ENCODE measurements at regions not wholly inside any gene's neighbourhood (a gene's known extent, or its start where the extent isn't known, plus 50 kb on each side); places are given as distances from the start of the nearest gene placed in this dataset.

GRCh38 chr5:61631438-61631941, 299.4 kb downstream of the ZSWIM6 start:
- H3K27me3 Mint-ChIP-seq: peaks cover 6% of the 10 kb centered on the region
- H3K36me3 Mint-ChIP-seq: no peaks in the 10 kb centered on the region
- H3K27ac Mint-ChIP-seq: no peak overlapping the region
- H3K4me1 Mint-ChIP-seq (ENCODE audit: low read depth): peaks cover 6% of the 10 kb centered on the region
- no peak overlapping the region for H3K4me3 Mint-ChIP-seq
- no peaks in the 10 kb centered on the region for H3K9me3 Mint-ChIP-seq (ENCODE audit: low read depth)

- no peaks in the 10 kb centered on the region for H3K36me3 Mint-ChIP-seq
- peaks cover under 1% of the 10 kb centered on the region for H3K4me1 Mint-ChIP-seq (ENCODE audit: low read depth)
- no peak overlapping the region for H3K4me3 Mint-ChIP-seq
- no peaks in the 10 kb centered on the region for H3K9me3 Mint-ChIP-seq (ENCODE audit: low read depth)
- no peak overlapping the region for H3K27ac Mint-ChIP-seq
- peaks cover 6% of the 10 kb centered on the region for H3K27me3 Mint-ChIP-seq
Measured at GRCh38 chr5:61632064-61632463, 300.0 kb downstream of the ZSWIM6 start.

GRCh38 chr5:61635271-61635670, 303.2 kb downstream of the ZSWIM6 start:
- no peak overlapping the region for H3K4me3 Mint-ChIP-seq
- no peaks in the 10 kb centered on the region for H3K36me3 Mint-ChIP-seq
- no peaks in the 10 kb centered on the region for H3K27me3 Mint-ChIP-seq
- no peak overlapping the region for H3K27ac Mint-ChIP-seq
- H3K9me3 Mint-ChIP-seq (ENCODE audit: low read depth): no peaks in the 10 kb centered on the region
- H3K4me1 Mint-ChIP-seq (ENCODE audit: low read depth): no peaks in the 10 kb centered on the region

DNA sequence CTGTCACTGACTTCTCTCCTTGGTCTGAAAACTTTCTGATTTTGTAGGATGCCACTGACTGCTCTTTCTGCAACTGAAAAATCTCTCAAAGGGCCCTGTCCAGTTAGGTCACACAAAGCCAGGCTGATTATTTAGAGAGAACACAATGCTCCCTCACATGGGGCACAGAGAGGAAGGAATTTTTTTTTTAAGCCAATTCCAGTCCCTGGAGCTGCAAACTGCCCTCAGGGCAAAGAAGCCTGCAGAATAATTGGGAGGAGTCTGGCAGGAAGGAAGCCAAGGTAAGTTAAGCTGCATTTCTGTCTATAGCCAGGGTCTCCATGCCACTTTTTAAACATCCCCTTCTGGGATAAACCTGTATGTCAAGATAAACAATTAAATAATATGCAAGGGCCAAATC, 305.5 kb downstream of the ZSWIM6 start:
- no peaks in the 10 kb centered on the region for H3K36me3 Mint-ChIP-seq
- H3K27me3 Mint-ChIP-seq: peaks cover 1% of the 10 kb centered on the region
- H3K27ac Mint-ChIP-seq: no peak overlapping the region
- H3K4me3 Mint-ChIP-seq: no peak overlapping the region
- no peaks in the 10 kb centered on the region for H3K9me3 Mint-ChIP-seq (ENCODE audit: low read depth)
- no peaks in the 10 kb centered on the region for H3K4me1 Mint-ChIP-seq (ENCODE audit: low read depth)

- H3K4me1 Mint-ChIP-seq (ENCODE audit: low read depth): no peaks in the 10 kb centered on the region
- H3K27me3 Mint-ChIP-seq: peaks cover 1% of the 10 kb centered on the region
- no peaks in the 10 kb centered on the region for H3K36me3 Mint-ChIP-seq
- no peak overlapping the region for H3K27ac Mint-ChIP-seq
- no peaks in the 10 kb centered on the region for H3K9me3 Mint-ChIP-seq (ENCODE audit: low read depth)
- no peak overlapping the region for H3K4me3 Mint-ChIP-seq
Measured at GRCh38 chr5:61638476-61638875, 306.4 kb downstream of the ZSWIM6 start.

DNA sequence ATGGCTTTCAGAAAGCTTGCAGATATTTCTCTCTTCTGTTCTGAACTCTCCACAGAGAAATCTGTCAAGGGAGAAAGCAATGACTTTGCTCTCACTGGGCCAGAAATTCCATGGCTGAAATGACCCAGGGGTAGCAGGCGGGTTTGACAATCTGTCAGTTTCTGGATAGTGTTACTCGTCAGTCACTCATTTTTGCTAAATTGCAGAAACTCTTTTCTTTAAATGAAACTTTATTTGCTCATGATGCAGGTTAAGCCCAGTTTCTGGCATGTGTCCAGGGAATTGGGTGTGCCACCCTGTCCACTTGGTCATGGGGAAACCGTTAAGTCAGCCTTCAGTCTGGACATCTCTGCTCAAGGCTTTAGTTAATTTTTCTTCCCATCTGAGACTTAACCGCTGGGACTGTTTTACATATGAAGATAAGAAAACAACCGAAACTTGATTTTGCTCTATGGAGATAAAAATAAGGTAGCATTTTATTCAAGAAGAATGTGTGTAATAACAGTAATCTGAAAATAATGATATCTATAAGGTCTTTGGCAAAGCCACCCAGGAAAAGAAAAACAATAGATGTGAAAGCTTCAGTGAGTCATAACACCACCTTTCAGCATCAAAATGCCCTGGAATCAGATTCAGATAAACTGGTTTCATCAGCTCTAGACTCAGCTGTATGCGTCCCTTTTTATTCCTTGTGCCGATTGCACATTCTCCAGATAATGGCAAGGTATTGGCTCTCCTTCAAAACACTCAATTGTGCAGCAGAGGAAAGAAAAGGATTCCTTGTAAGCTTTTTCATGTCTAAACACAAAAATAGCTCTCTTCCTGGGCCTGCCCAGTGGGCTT, 308.3 kb downstream of the ZSWIM6 start:
- no peaks in the 10 kb centered on the region for H3K9me3 Mint-ChIP-seq (ENCODE audit: low read depth)
- H3K27ac Mint-ChIP-seq: no peak overlapping the region
- no peaks in the 10 kb centered on the region for H3K36me3 Mint-ChIP-seq
- H3K27me3 Mint-ChIP-seq: peaks cover 1% of the 10 kb centered on the region
- H3K4me1 Mint-ChIP-seq (ENCODE audit: low read depth): no peaks in the 10 kb centered on the region
- H3K4me3 Mint-ChIP-seq: no peak overlapping the region

DNA sequence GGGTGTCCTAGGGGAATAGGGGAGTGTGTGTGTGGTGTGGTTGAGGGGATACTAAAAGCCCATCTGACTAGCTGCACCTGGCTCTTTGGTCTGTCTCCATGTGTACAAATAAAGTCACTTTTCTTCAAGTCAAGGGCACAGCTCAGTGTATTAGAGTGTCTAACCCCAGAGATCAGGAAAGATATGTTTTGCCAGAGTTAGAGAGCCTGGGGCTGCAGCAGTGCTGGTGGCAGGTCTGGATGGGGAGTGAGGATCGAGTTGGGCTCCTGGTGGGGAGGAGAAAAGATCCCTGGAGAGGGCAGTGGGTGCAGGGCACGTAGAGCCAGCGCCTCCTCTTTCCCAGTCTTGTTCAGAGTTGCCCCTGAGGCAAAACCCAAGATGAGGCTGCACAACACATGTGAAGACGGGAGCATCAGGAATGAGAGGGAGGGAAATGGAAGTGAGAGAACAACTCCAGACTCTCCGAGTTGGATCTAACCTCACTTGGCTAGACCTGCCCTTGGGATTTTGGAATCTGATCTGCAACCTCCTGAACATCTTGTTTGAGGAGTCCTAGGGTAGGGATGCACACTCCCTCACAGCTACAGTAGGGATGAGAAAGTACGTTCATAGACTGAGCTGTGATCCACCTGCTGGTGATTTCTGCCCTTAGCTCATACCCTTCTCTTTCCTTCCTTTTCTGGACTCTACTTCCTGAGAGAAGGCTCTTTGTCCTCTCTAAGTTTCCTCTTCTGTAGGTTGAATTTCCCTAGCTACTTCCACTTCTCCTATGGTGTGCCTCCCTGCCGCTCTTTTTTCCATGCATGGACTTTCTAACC, 309.9 kb downstream of the ZSWIM6 start:
- no peaks in the 10 kb centered on the region for H3K36me3 Mint-ChIP-seq
- H3K27me3 Mint-ChIP-seq: peaks cover 1% of the 10 kb centered on the region
- H3K9me3 Mint-ChIP-seq (ENCODE audit: low read depth): no peaks in the 10 kb centered on the region
- H3K4me3 Mint-ChIP-seq: no peak overlapping the region
- no peaks in the 10 kb centered on the region for H3K4me1 Mint-ChIP-seq (ENCODE audit: low read depth)
- H3K27ac Mint-ChIP-seq: no peak overlapping the region

GRCh38 chr5:61647672-61648071, 315.6 kb downstream of the ZSWIM6 start:
- Mint-ChIP-seq H3K27ac (no peak overlapping the region), H3K27me3 (peaks cover 3% of the 10 kb centered on the region), H3K4me3 (no peak overlapping the region), H3K36me3 (no peaks in the 10 kb centered on the region), H3K4me1 (ENCODE audit: low read depth) (no peaks in the 10 kb centered on the region), H3K9me3 (ENCODE audit: low read depth) (no peaks in the 10 kb centered on the region)

- Mint-ChIP-seq H3K4me3 (no peak overlapping the region), H3K36me3 (no peaks in the 10 kb centered on the region), H3K27ac (no peak overlapping the region), H3K27me3 (peaks cover 3% of the 10 kb centered on the region), H3K4me1 (ENCODE audit: low read depth) (no peaks in the 10 kb centered on the region), H3K9me3 (ENCODE audit: low read depth) (no peaks in the 10 kb centered on the region)
Measured at GRCh38 chr5:61649231-61649630, 317.2 kb downstream of the ZSWIM6 start.

GRCh38 chr5:61649971-61650370, 317.9 kb downstream of the ZSWIM6 start:
- no peak overlapping the region for H3K4me3 Mint-ChIP-seq
- H3K27ac Mint-ChIP-seq: no peak overlapping the region
- H3K9me3 Mint-ChIP-seq (ENCODE audit: low read depth): no peaks in the 10 kb centered on the region
- no peaks in the 10 kb centered on the region for H3K36me3 Mint-ChIP-seq
- peaks cover 3% of the 10 kb centered on the region for H3K27me3 Mint-ChIP-seq
- no peaks in the 10 kb centered on the region for H3K4me1 Mint-ChIP-seq (ENCODE audit: low read depth)

DNA sequence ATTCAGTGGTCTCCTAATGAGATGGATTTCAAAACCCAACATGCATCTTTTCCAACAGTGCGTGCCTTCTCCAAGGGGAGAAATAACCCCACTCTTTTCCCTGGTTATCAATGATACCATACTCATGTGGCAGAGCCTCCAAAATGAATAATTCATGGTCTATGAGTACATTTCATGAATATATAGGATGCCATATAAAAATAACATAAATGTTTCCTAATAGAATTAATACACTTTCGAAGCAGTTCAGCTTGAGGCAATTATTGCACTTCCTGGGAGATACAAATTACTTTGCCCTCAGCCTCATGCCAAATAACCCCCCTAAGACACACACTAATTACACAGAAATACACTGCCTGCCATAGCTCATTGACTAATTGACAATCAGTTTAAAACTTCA, 318.6 kb downstream of the ZSWIM6 start:
- no peak overlapping the region for H3K4me3 Mint-ChIP-seq
- H3K4me1 Mint-ChIP-seq (ENCODE audit: low read depth): no peaks in the 10 kb centered on the region
- H3K36me3 Mint-ChIP-seq: no peaks in the 10 kb centered on the region
- no peaks in the 10 kb centered on the region for H3K9me3 Mint-ChIP-seq (ENCODE audit: low read depth)
- no peak overlapping the region for H3K27ac Mint-ChIP-seq
- H3K27me3 Mint-ChIP-seq: peaks cover 3% of the 10 kb centered on the region

DNA sequence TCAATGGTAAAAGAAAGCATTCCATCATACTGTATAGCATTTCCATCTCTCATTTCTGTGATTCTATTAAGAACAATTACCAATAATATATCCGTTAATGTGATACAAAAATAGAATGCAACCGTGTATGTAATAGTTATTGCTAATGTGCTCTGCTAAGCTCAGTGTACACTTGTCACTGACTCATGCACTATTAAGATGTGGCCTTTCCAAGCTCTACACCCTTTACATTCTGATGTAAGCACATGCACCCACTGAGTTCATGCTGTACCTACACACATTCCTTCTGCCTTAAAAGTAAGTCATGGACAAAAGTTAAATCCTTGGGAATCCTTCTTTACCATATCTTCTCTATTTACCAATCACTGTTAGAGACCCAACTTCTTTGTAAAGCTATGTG, 319.1 kb downstream of the ZSWIM6 start:
- H3K9me3 Mint-ChIP-seq (ENCODE audit: low read depth): no peaks in the 10 kb centered on the region
- H3K36me3 Mint-ChIP-seq: no peaks in the 10 kb centered on the region
- H3K27me3 Mint-ChIP-seq: peaks cover 3% of the 10 kb centered on the region

GRCh38 chr5:61652916-61653315, 320.9 kb downstream of the ZSWIM6 start:
- Mint-ChIP-seq H3K4me1 (ENCODE audit: low read depth) (no peaks in the 10 kb centered on the region), H3K27ac (no peak overlapping the region), H3K27me3 (peaks cover 8% of the 10 kb centered on the region), H3K4me3 (no peak overlapping the region), H3K36me3 (no peaks in the 10 kb centered on the region), H3K9me3 (ENCODE audit: low read depth) (no peaks in the 10 kb centered on the region)

More for the DNA sequence above, 319.1 kb downstream of the ZSWIM6 start:
- Mint-ChIP-seq H3K27ac (no peak overlapping the region), H3K4me3 (no peak overlapping the region), H3K4me1 (ENCODE audit: low read depth) (no peaks in the 10 kb centered on the region)

GRCh38 chr5:61653807-61654580, 321.9 kb downstream of the ZSWIM6 start:
- Mint-ChIP-seq H3K4me1 (ENCODE audit: low read depth) (no peaks in the 10 kb centered on the region), H3K4me3 (no peak overlapping the region), H3K27me3 (peaks cover 8% of the 10 kb centered on the region), H3K9me3 (ENCODE audit: low read depth) (no peaks in the 10 kb centered on the region), H3K36me3 (no peaks in the 10 kb centered on the region), H3K27ac (no peak overlapping the region)

DNA sequence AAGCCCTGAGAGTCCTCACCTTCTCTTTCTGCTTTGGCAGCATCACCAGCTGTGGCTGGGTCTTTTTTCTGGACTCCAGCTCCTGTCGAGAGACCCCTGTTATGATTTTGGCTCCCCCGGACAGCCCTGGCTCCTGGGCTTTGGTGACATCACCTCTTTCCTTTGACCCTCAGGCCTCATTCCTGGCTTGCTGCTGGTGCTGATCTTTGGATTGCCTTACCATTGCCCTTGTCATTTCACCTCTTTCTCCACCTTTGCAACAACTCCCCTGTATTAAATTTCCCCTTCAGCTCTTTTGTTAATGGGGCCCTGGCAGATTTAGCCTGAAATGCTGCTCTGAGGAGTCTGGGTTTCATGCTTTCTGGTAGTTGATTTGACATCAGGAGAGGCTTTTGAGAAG, 322.8 kb downstream of the ZSWIM6 start:
- H3K4me1 Mint-ChIP-seq (ENCODE audit: low read depth): no peaks in the 10 kb centered on the region

More for the DNA sequence above, 322.8 kb downstream of the ZSWIM6 start:
- Mint-ChIP-seq H3K36me3 (no peaks in the 10 kb centered on the region), H3K27ac (no peak overlapping the region), H3K27me3 (peaks cover 5% of the 10 kb centered on the region), H3K9me3 (ENCODE audit: low read depth) (no peaks in the 10 kb centered on the region), H3K4me3 (no peak overlapping the region)
